H1 (cell line): ENCODE measurements at regions not wholly inside any gene's neighbourhood (a gene's known extent, or its start where the extent isn't known, plus 50 kb on each side); places are given as distances from the start of the nearest gene placed in this dataset.

Experiments used
- CTCF ChIA-PET: fragments of 300-600 bp; sonication (Branson Sonifier 250); formaldehyde crosslinking; loops from one replicate; lab custom pipeline; 2021; ENCODE audit not compliant: partially characterized antibody; lab: Charles Lee
- POLR2A ChIA-PET: fragments of 300-600 bp; sonication (Branson Sonifier 250); formaldehyde crosslinking; loops from one replicate; lab custom pipeline; 2021; ENCODE audit warnings: inconsistent platforms; ENCODE audit not compliant: partially characterized antibody; lab: Charles Lee
- DNase-seq, 2 experiments: peaks; one replicate each; pipeline versions ENCODE4 v3.0.0 to v3.0.0-alpha.2; 2010 to 2022; ENCODE audit warnings: low spot score in 2 of 2, low read depth in 1 of 2, mixed read lengths in 1 of 2
- FAIRE-seq: peaks from 2 replicates; lab custom pipeline; 2011; peaks lifted over from hg19 to GRCh38; lab: Jason Lieb, UNC
- H2AFZ ChIP-seq: 2 replicates; pipeline ENCODE4 v1.8.1; 2012; ENCODE audit warnings: low read length, inconsistent platforms
- H2AK5ac ChIP-seq: 2 replicates; pipeline ENCODE4 v1.6.1; 2013; ENCODE audit warnings: low read depth, low read length
- H2BK120ac ChIP-seq: replicated peaks from 2 replicates; pipeline ENCODE3; 2013; ENCODE audit warnings: low read depth, low read length, inconsistent platforms
- H2BK12ac ChIP-seq: 2 replicates; pipeline ENCODE4 v1.6.1; 2013; ENCODE audit warnings: low read depth, low read length
- H2BK15ac ChIP-seq: 2 replicates; pipeline ENCODE4 v1.6.1; 2013; ENCODE audit warnings: low read length
- H2BK20ac ChIP-seq: 2 replicates; pipeline ENCODE4 v1.6.1; 2013; ENCODE audit warnings: low read length
- H2BK5ac ChIP-seq: 2 replicates; pipeline ENCODE4 v1.6.1; 2013; ENCODE audit warnings: low read depth, low read length
- H3K14ac ChIP-seq: 2 replicates; pipeline ENCODE4 v1.6.1; 2013; ENCODE audit warnings: inconsistent platforms; ENCODE audit not compliant: insufficient read length
- H3K18ac ChIP-seq: 2 replicates; pipeline ENCODE4 v1.6.1; 2013; ENCODE audit warnings: low read length; ENCODE audit errors: extremely low read depth
- H3K23ac ChIP-seq: 2 replicates; pipeline ENCODE4 v1.6.1; 2013; ENCODE audit warnings: inconsistent platforms; ENCODE audit not compliant: insufficient read length
- H3K23me2 ChIP-seq: 2 replicates; pipeline ENCODE4 v1.6.1; 2013; ENCODE audit warnings: low read depth, low read length
- H3K27ac ChIP-seq: 2 replicates; pipeline ENCODE4 v1.6.1; 2011; ENCODE audit warnings: low read depth, low read length, inconsistent platforms
- H3K27me3 ChIP-seq, 4 experiments: replicated peaks in 1 of 4; 1 replicate in 1 of 4; 2 replicates in 3 of 4; pipeline versions ENCODE4 v1.6.1 to v1.8.1; 2011 to 2013; ENCODE audit warnings: low read length in 3 of 4, mild to moderate bottlenecking in 3 of 4, inconsistent platforms in 2 of 4, mixed read lengths in 2 of 4, moderate library complexity in 1 of 4; ENCODE audit not compliant: control insufficient read depth in 3 of 4, insufficient read depth in 3 of 4; ENCODE audit errors: extremely low read depth in 1 of 4
- H3K36me3 ChIP-seq, 4 experiments: 2 replicates each; pipeline versions ENCODE4 v1.6.1 to v1.8.1; 2011 to 2013; ENCODE audit warnings: mild to moderate bottlenecking in 4 of 4, low read length in 3 of 4, moderate library complexity in 2 of 4, control low read depth in 1 of 4, inconsistent platforms in 1 of 4; ENCODE audit not compliant: insufficient read depth in 4 of 4, control insufficient read depth in 2 of 4
- H3K4ac ChIP-seq: replicated peaks from 2 replicates; pipeline ENCODE3; 2013; ENCODE audit warnings: low read length, low read depth, mixed read lengths, inconsistent platforms; ENCODE audit not compliant: insufficient read length
- H3K4me1 ChIP-seq, 4 experiments: replicated peaks in 1 of 4; 1 replicate in 1 of 4; 2 replicates in 3 of 4; pipeline versions ENCODE4 v1.6.1 to v1.8.1; 2011 to 2013; ENCODE audit warnings: low read length in 3 of 4, inconsistent platforms in 2 of 4, mixed read lengths in 1 of 4; ENCODE audit not compliant: insufficient read depth in 4 of 4, control insufficient read depth in 3 of 4
- H3K4me2 ChIP-seq, 2 experiments: 2 replicates each; pipeline versions ENCODE4 v1.6.1 to v1.8.1; 2011 to 2013; ENCODE audit warnings: low read depth in 2 of 2, low read length in 2 of 2, control low read depth in 1 of 2, inconsistent platforms in 1 of 2, mild to moderate bottlenecking in 1 of 2; ENCODE audit not compliant: insufficient read depth in 1 of 2
- H3K4me3 ChIP-seq, 4 experiments: fragments of 200-600, 300-600 bp in 1 of 4; sonication (generic), shearing (Covaris generic), sonication (Bioruptor Twin) in 1 of 4; 2 replicates each; pipeline versions ENCODE4 v1.5.1 to v1.8.1; 2011 to 2016; ENCODE audit warnings: low read length in 4 of 4, low read depth in 3 of 4, control low read depth in 2 of 4, inconsistent platforms in 2 of 4, mild to moderate bottlenecking in 2 of 4, mixed read lengths in 1 of 4, moderate library complexity in 1 of 4; ENCODE audit not compliant: insufficient read depth in 2 of 4; ENCODE audit errors: extremely low read depth in 1 of 4
- H3K56ac ChIP-seq: replicated peaks from 2 replicates; pipeline ENCODE3; 2013; ENCODE audit warnings: low read depth, mild to moderate bottlenecking, mixed read lengths, low read length, inconsistent platforms; ENCODE audit not compliant: insufficient read length
- H3K79me1 ChIP-seq: 2 replicates; pipeline ENCODE4 v1.6.1; 2013; ENCODE audit warnings: low read depth, low read length, control low read depth
- H3K79me2 ChIP-seq, 2 experiments: 2 replicates each; pipeline versions ENCODE4 v1.6.1 to v1.8.1; 2012 to 2013; ENCODE audit warnings: low read length in 2 of 2, mild to moderate bottlenecking in 2 of 2, inconsistent platforms in 1 of 2; ENCODE audit not compliant: insufficient read depth in 2 of 2, control insufficient read depth in 1 of 2
- H3K9ac ChIP-seq, 4 experiments: replicated peaks in 1 of 4; 1 replicate in 1 of 4; 2 replicates in 3 of 4; pipeline versions ENCODE4 v1.6.1 to v1.8.1; 2011 to 2013; ENCODE audit warnings: low read depth in 3 of 4, low read length in 3 of 4, control low read depth in 2 of 4, mild to moderate bottlenecking in 2 of 4, moderate library complexity in 2 of 4, inconsistent platforms in 1 of 4; ENCODE audit errors: extremely low read depth in 1 of 4
- H3K9me3 ChIP-seq, 2 experiments: 2 replicates each; pipeline versions ENCODE4 v1.6.1 to v1.8.1; 2012 to 2013; ENCODE audit warnings: mild to moderate bottlenecking in 2 of 2, moderate library complexity in 2 of 2, control low read depth in 1 of 2, inconsistent platforms in 1 of 2, low read depth in 1 of 2, low read length in 1 of 2, mixed read lengths in 1 of 2; ENCODE audit not compliant: insufficient read depth in 2 of 2
- H4K20me1 ChIP-seq, 2 experiments: replicated peaks in 1 of 2; 2 replicates each; pipeline versions ENCODE3 to v1.8.1; 2011 to 2013; ENCODE audit warnings: inconsistent platforms in 2 of 2, low read length in 2 of 2, mild to moderate bottlenecking in 1 of 2; ENCODE audit not compliant: insufficient read depth in 2 of 2, control insufficient read depth in 1 of 2
- H4K5ac ChIP-seq: 2 replicates; pipeline ENCODE4 v1.6.1; 2013; ENCODE audit warnings: low read length, low read depth, mixed read lengths, inconsistent platforms; ENCODE audit not compliant: insufficient read length
- H4K8ac ChIP-seq: 2 replicates; pipeline ENCODE4 v1.8.0; 2013; ENCODE audit warnings: mild to moderate bottlenecking, moderate library complexity, low read length, inconsistent platforms; ENCODE audit not compliant: insufficient read depth; ENCODE audit errors: extremely low read depth
- H4K91ac ChIP-seq: replicated peaks from 2 replicates; pipeline ENCODE3; 2013; ENCODE audit warnings: low read length, mixed read lengths, inconsistent platforms; ENCODE audit not compliant: insufficient read length
- BACH1 ChIP-seq: IDR thresholded peaks from 2 replicates; pipeline ENCODE4 v1.6.1; 2012; ENCODE audit warnings: low read length, improper control_type of control experiment
- BRCA1 ChIP-seq: IDR thresholded peaks from 2 replicates; pipeline ENCODE4 v1.6.1; 2012; ENCODE audit warnings: low read depth, low read length, improper control_type of control experiment
- GTF2F1 ChIP-seq: IDR thresholded peaks from 2 replicates; pipeline ENCODE4 v1.6.1; 2012; ENCODE audit warnings: low read depth, low read length, improper control_type of control experiment, borderline replicate concordance
- KDM4A ChIP-seq: IDR thresholded peaks from one replicate; pipeline ENCODE4 v1.7.1; 2012; ENCODE audit warnings: low read depth, mild to moderate bottlenecking, moderate library complexity, low read length, inconsistent platforms; ENCODE audit not compliant: severe bottlenecking
- RAD21 ChIP-seq, 2 experiments: IDR thresholded peaks in 1 of 2; conservative IDR thresholded peaks in 1 of 2; 2 replicates each; pipeline ENCODE4 v1.6.1; 2011; ENCODE audit warnings: low read depth in 2 of 2, low read length in 2 of 2, improper control_type of control experiment in 1 of 2, inconsistent platforms in 1 of 2, mild to moderate bottlenecking in 1 of 2, moderate library complexity in 1 of 2
- SAP30 ChIP-seq: fragments of 300-600 bp; sonication (generic); IDR thresholded peaks from 2 replicates; pipeline ENCODE4 v1.7.1; 2012; ENCODE audit warnings: low read length, moderate library complexity, mild to moderate bottlenecking, inconsistent platforms; ENCODE audit not compliant: insufficient read depth, insufficient replicate concordance
- SP4 ChIP-seq: IDR thresholded peaks from 2 replicates; pipeline ENCODE4 v1.6.1; 2012; ENCODE audit warnings: low read length, inconsistent platforms
- SUZ12 ChIP-seq: fragments of 200-600 bp; sonication (generic); IDR thresholded peaks from 2 replicates; pipeline ENCODE4 v1.6.1; 2012; ENCODE audit warnings: mild to moderate bottlenecking, inconsistent platforms, low read length, moderate library complexity, mixed read lengths
- TBP ChIP-seq: IDR thresholded peaks from 2 replicates; pipeline ENCODE4 v1.6.1; 2011; ENCODE audit warnings: low read depth, low read length, improper control_type of control experiment
- TEAD4 ChIP-seq: IDR thresholded peaks from 2 replicates; pipeline ENCODE4 v1.6.1; 2012; ENCODE audit warnings: low read depth, low read length, inconsistent platforms, mixed read lengths
- TF ChIP-seq, protein P1 (sequence below): IDR thresholded peaks from 2 replicates; pipeline ENCODE4 v1.6.1; 2012; ENCODE audit warnings: inconsistent platforms
- TF ChIP-seq, protein P2 (sequence below), 3 experiments: IDR thresholded peaks; 1 replicate in 2 of 3; 2 replicates in 1 of 3; pipeline versions ENCODE4 v1.5.1 to v1.6.1; 2011; ENCODE audit warnings: low read length in 3 of 3, mild to moderate bottlenecking in 3 of 3, inconsistent platforms in 2 of 3, low read depth in 1 of 3, moderate library complexity in 1 of 3; ENCODE audit not compliant: insufficient read depth in 1 of 3; ENCODE audit errors: control extremely low read depth in 1 of 3

DNA sequence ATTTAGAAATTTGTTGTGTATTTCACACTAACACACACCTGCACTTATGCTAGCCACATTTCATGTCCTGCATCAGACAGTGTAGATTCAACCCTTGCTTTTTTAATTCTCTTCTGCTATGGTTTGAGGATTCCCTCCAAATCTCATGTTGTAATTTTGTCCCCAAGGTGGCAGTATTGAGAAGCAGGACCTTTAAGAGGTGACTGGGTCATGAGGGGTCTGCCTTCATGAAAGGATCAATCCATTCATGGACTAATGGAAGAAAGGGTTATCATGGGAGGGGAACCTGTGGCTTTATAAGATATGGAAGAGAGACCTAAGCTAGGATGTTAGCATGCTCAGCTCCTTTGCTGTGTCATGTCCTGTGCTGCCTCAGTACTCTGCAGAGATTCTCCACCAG, 1032.2 kb downstream of the CDH11 start:
- Histone ChIP-seq H3K36me3 (no peaks in the 10 kb centered on the region), H2BK12ac (no peak overlapping the region), H3K9ac (no peak overlapping the region), H3K9me3 (no peaks in the 10 kb centered on the region), H3K56ac (no peak overlapping the region), H3K4ac (no peak overlapping the region), H2BK5ac (no peak overlapping the region), H4K91ac (no peak overlapping the region), H2BK20ac (no peak overlapping the region), H3K23me2 (no peaks in the 10 kb centered on the region), H3K18ac (no peak overlapping the region), H3K14ac (no peak overlapping the region), H3K4me3 (no peak overlapping the region), H4K20me1 (no peaks in the 10 kb centered on the region), H4K8ac (no peak overlapping the region), H2BK15ac (no peak overlapping the region), H2AK5ac (no peak overlapping the region), H2AFZ (no peak overlapping the region), H3K4me2 (no peak overlapping the region), H3K27ac (no peak overlapping the region), H3K79me1 (no peaks in the 10 kb centered on the region), H3K79me2 (no peaks in the 10 kb centered on the region), H3K4me1 (no peaks in the 10 kb centered on the region), H3K23ac (no peak overlapping the region), H3K27me3 (no peaks in the 10 kb centered on the region), H4K5ac (no peak overlapping the region), H2BK120ac (no peak overlapping the region)
- POLR2A ChIA-PET = no interaction called here
- CTCF ChIA-PET = interaction anchor here (0.7 to 1.9 kb wide), 8 partner anchors 9 to 893 kb away, joined by 3 to 5 read pairs (median 3); no protein-coding TSS in a partner anchor
- FAIRE-seq (peak; percentile 93), DNase-seq (no peak)
- TF ChIP-seq SP4 (no peak), RAD21 (IDR thresholded peaks at IDR 0.05 in 1 of 2, conservative IDR thresholded peaks at IDR 0.05 in 1 of 2; ENCODE audit: low read depth in 2 of 2, low read length in 2 of 2) (peak; percentile 79 to 82), BACH1 (no peak), GTF2F1 (no peak), BRCA1 (no peak), KDM4A (no peak), SAP30 (no peak), TEAD4 (no peak), TBP (no peak), SUZ12 (no peak)
- TF ChIP-seq, protein P1, sequence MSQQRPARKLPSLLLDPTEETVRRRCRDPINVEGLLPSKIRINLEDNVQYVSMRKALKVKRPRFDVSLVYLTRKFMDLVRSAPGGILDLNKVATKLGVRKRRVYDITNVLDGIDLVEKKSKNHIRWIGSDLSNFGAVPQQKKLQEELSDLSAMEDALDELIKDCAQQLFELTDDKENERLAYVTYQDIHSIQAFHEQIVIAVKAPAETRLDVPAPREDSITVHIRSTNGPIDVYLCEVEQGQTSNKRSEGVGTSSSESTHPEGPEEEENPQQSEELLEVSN = no peak
- TF ChIP-seq, protein P2, sequence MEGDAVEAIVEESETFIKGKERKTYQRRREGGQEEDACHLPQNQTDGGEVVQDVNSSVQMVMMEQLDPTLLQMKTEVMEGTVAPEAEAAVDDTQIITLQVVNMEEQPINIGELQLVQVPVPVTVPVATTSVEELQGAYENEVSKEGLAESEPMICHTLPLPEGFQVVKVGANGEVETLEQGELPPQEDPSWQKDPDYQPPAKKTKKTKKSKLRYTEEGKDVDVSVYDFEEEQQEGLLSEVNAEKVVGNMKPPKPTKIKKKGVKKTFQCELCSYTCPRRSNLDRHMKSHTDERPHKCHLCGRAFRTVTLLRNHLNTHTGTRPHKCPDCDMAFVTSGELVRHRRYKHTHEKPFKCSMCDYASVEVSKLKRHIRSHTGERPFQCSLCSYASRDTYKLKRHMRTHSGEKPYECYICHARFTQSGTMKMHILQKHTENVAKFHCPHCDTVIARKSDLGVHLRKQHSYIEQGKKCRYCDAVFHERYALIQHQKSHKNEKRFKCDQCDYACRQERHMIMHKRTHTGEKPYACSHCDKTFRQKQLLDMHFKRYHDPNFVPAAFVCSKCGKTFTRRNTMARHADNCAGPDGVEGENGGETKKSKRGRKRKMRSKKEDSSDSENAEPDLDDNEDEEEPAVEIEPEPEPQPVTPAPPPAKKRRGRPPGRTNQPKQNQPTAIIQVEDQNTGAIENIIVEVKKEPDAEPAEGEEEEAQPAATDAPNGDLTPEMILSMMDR (IDR thresholded peaks at IDR 0.05; ENCODE audit: control extremely low read depth in 1 of 3, insufficient read depth in 1 of 3, low read depth in 1 of 3, low read length in 3 of 3) = peak in 2 of 3 experiments; percentile 45 to 53; a peak in 3 of 4 replicates
